IMR-90 (cell line): ENCODE measurements at regions not wholly inside any gene's neighbourhood (a gene's known extent, or its start where the extent isn't known, plus 50 kb on each side); places are given as distances from the start of the nearest gene placed in this dataset.

Source experiments
- CEBPB ChIP-seq: IDR thresholded peaks from 2 replicates; pipeline ENCODE4 v1.6.1; 2012; ENCODE audit warnings: low read depth, low read length, improper control_type of control experiment
- CTCF ChIP-seq: conservative IDR thresholded peaks from 2 replicates; pipeline ENCODE4 v1.5.1; 2012; ENCODE audit warnings: mild to moderate bottlenecking, low read depth, low read length, improper control_type of control experiment
- POLR2A ChIP-seq: IDR thresholded peaks from 2 replicates; pipeline ENCODE4 v1.6.1; 2012; ENCODE audit warnings: mild to moderate bottlenecking, low read depth, low read length
- TF ChIP-seq, protein P1 (sequence below): fragments of 150-350 bp; IDR thresholded peaks from 2 replicates; pipeline ENCODE4 v1.6.1; 2017; ENCODE audit warnings: mild to moderate bottlenecking, antibody characterized with exemption, low read length, low read depth

DNA sequence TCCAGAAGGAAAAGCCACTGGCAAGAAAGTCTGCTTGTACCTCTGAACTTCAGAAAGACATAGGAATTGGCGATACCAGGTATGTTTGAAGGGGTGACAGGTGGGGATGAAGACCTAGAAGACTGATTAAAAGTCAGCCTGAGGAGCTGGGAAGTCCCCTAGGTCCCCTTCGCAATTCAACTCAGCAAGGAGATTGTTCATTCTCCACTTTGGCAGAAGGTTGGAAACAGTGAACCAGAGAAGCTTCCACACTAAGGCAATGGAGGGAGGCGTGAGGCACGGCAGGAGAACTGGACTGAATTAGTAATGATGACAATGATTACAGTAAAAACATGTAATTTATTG lies 240.3 kb upstream of the TMPO start:
- TF ChIP-seq CTCF (no peak), CEBPB (no peak), POLR2A (no peak)
- TF ChIP-seq, protein P1, sequence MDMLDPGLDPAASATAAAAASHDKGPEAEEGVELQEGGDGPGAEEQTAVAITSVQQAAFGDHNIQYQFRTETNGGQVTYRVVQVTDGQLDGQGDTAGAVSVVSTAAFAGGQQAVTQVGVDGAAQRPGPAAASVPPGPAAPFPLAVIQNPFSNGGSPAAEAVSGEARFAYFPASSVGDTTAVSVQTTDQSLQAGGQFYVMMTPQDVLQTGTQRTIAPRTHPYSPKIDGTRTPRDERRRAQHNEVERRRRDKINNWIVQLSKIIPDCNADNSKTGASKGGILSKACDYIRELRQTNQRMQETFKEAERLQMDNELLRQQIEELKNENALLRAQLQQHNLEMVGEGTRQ: no peak
